ENCODE measurements at regions not wholly inside any gene's neighbourhood (a gene's known extent, or its start where the extent isn't known, plus 50 kb on each side); places are given as distances from the start of the nearest gene placed in this dataset.

DNA sequence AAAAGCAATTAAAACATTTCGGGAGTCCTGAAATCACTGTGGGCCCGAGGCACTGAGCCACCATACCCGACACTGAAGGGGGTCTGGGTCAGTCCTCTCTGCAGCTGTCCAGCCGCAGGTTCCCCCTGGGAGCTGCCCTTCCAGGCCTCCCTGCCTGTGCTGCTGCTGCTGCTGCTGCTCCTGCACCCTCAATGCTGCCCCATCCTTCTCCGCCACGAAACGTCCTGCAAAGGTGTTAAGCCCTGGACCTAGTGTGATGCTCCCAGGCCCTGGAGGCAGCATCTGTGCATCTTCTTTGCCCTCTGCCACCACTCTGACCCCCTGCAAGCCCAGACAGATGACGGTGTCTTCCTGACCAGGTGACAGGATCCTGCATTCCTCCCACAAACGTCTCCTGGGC lies 513.3 kb downstream of the NPHP4 start:
- H3K9ac ChIP-seq (ENCODE audit: low read depth, low read length): no peak overlapping the region
- DNase-seq: no peak
- no peaks in the 10 kb centered on the region for H3K4me1 ChIP-seq (ENCODE audit: insufficient read depth, low read length)
- no peak overlapping the region for H3K4me3 ChIP-seq (ENCODE audit: low read depth in 1 of 2, low read length in 2 of 2)
- no peak overlapping the region for H2AFZ ChIP-seq (ENCODE audit: low read depth, low read length)
- TF ChIP-seq, protein P1, sequence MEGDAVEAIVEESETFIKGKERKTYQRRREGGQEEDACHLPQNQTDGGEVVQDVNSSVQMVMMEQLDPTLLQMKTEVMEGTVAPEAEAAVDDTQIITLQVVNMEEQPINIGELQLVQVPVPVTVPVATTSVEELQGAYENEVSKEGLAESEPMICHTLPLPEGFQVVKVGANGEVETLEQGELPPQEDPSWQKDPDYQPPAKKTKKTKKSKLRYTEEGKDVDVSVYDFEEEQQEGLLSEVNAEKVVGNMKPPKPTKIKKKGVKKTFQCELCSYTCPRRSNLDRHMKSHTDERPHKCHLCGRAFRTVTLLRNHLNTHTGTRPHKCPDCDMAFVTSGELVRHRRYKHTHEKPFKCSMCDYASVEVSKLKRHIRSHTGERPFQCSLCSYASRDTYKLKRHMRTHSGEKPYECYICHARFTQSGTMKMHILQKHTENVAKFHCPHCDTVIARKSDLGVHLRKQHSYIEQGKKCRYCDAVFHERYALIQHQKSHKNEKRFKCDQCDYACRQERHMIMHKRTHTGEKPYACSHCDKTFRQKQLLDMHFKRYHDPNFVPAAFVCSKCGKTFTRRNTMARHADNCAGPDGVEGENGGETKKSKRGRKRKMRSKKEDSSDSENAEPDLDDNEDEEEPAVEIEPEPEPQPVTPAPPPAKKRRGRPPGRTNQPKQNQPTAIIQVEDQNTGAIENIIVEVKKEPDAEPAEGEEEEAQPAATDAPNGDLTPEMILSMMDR (IDR thresholded peaks at IDR 0.05; ENCODE audit: borderline replicate concordance, extremely low read depth, low read length, poor library complexity, severe bottlenecking): no peak
- TF ChIP-seq EZH2 (IDR thresholded peaks at IDR 0.05; ENCODE audit: borderline replicate concordance, low read depth, low read length, severe bottlenecking): no peak
- no peak overlapping the region for H3K4me2 ChIP-seq (ENCODE audit: insufficient read depth, low read length)
- H3K79me2 ChIP-seq (ENCODE audit: insufficient read depth, low read length): no peaks in the 10 kb centered on the region
- no peaks in the 10 kb centered on the region for H3K9me3 ChIP-seq (ENCODE audit: insufficient read depth, low read length, severe bottlenecking)
- ATAC-seq (ENCODE audit: insufficient read depth, low read depth): no peak
- no peaks in the 10 kb centered on the region for H4K20me1 ChIP-seq (ENCODE audit: insufficient read depth, low read length)
- H3K27ac ChIP-seq (ENCODE audit: low read length): no peak overlapping the region
- no peaks in the 10 kb centered on the region for H3K36me3 ChIP-seq (ENCODE audit: insufficient read depth, low read length)
- H3K27me3 ChIP-seq (ENCODE audit: insufficient read depth, low read length, poor library complexity): no peaks in the 10 kb centered on the region

GRCh38 chr1:5478156-5478695 lies 514.0 kb downstream of the NPHP4 start:
- no peaks in the 10 kb centered on the region for H3K4me1 ChIP-seq (ENCODE audit: insufficient read depth, low read length)
- H3K9me3 ChIP-seq (ENCODE audit: insufficient read depth, low read length, severe bottlenecking): no peaks in the 10 kb centered on the region
- H3K4me3 ChIP-seq (ENCODE audit: low read depth in 1 of 2, low read length in 2 of 2): no peak overlapping the region
- no peaks in the 10 kb centered on the region for H3K79me2 ChIP-seq (ENCODE audit: insufficient read depth, low read length)
- no peak overlapping the region for H2AFZ ChIP-seq (ENCODE audit: low read depth, low read length)
- H4K20me1 ChIP-seq (ENCODE audit: insufficient read depth, low read length): no peaks in the 10 kb centered on the region
- H3K27ac ChIP-seq (ENCODE audit: low read length): no peak overlapping the region
- TF ChIP-seq, protein P1 (IDR thresholded peaks at IDR 0.05; ENCODE audit: borderline replicate concordance, extremely low read depth, low read length, poor library complexity, severe bottlenecking): no peak
- no peak for TF ChIP-seq EZH2 (IDR thresholded peaks at IDR 0.05; ENCODE audit: borderline replicate concordance, low read depth, low read length, severe bottlenecking)
- H3K36me3 ChIP-seq (ENCODE audit: insufficient read depth, low read length): no peaks in the 10 kb centered on the region
- DNase-seq (no peak), ATAC-seq (ENCODE audit: insufficient read depth, low read depth) (no peak)
- H3K27me3 ChIP-seq (ENCODE audit: insufficient read depth, low read length, poor library complexity): no peaks in the 10 kb centered on the region
- no peak overlapping the region for H3K4me2 ChIP-seq (ENCODE audit: insufficient read depth, low read length)
- no peak overlapping the region for H3K9ac ChIP-seq (ENCODE audit: low read depth, low read length)

DNA sequence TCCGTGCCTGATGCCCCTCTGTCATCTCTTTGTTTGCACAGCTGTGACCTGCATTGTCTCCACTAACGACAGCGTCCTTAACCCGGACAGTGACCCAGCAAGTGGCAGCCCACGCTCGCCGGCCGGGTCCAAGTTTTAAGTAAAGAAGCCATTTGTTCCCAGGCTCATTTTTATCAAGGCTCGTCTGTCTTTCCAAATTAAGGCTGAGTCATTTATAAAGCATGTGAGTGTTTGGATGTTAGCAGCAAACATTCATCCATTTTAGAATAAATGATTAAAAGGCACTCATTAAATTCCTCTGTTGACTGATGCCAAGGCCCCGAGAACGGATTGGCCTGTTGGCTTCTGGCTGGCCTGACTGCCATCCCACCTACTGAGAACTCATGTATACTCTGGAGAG lies 514.5 kb downstream of the NPHP4 start:
- no peak overlapping the region for H2AFZ ChIP-seq (ENCODE audit: low read depth, low read length)
- no peak overlapping the region for H3K4me2 ChIP-seq (ENCODE audit: insufficient read depth, low read length)
- H3K36me3 ChIP-seq (ENCODE audit: insufficient read depth, low read length): no peaks in the 10 kb centered on the region
- H3K4me1 ChIP-seq (ENCODE audit: insufficient read depth, low read length): no peaks in the 10 kb centered on the region
- no peak overlapping the region for H3K9ac ChIP-seq (ENCODE audit: low read depth, low read length)
- H3K27ac ChIP-seq (ENCODE audit: low read length): no peak overlapping the region
- no peaks in the 10 kb centered on the region for H3K27me3 ChIP-seq (ENCODE audit: insufficient read depth, low read length, poor library complexity)
- H3K79me2 ChIP-seq (ENCODE audit: insufficient read depth, low read length): no peaks in the 10 kb centered on the region
- no peaks in the 10 kb centered on the region for H3K9me3 ChIP-seq (ENCODE audit: insufficient read depth, low read length, severe bottlenecking)
- TF ChIP-seq, protein P1 (IDR thresholded peaks at IDR 0.05; ENCODE audit: borderline replicate concordance, extremely low read depth, low read length, poor library complexity, severe bottlenecking): no peak
- TF ChIP-seq EZH2 (IDR thresholded peaks at IDR 0.05; ENCODE audit: borderline replicate concordance, low read depth, low read length, severe bottlenecking): no peak
- ATAC-seq (ENCODE audit: insufficient read depth, low read depth) (no peak), DNase-seq (no peak)
- H4K20me1 ChIP-seq (ENCODE audit: insufficient read depth, low read length): no peaks in the 10 kb centered on the region
- H3K4me3 ChIP-seq (ENCODE audit: low read depth in 1 of 2, low read length in 2 of 2): no peak overlapping the region

- Histone ChIP-seq H3K27ac (ENCODE audit: low read length) (no peak overlapping the region), H3K9ac (ENCODE audit: low read depth, low read length) (no peak overlapping the region), H3K79me2 (ENCODE audit: insufficient read depth, low read length) (no peaks in the 10 kb centered on the region), H3K36me3 (ENCODE audit: insufficient read depth, low read length) (no peaks in the 10 kb centered on the region), H3K4me3 (ENCODE audit: low read depth in 1 of 2, low read length in 2 of 2) (no peak overlapping the region), H3K4me2 (ENCODE audit: insufficient read depth, low read length) (no peak overlapping the region), H2AFZ (ENCODE audit: low read depth, low read length) (no peak overlapping the region), H3K27me3 (ENCODE audit: insufficient read depth, low read length, poor library complexity) (no peaks in the 10 kb centered on the region), H4K20me1 (ENCODE audit: insufficient read depth, low read length) (no peaks in the 10 kb centered on the region), H3K4me1 (ENCODE audit: insufficient read depth, low read length) (no peaks in the 10 kb centered on the region), H3K9me3 (ENCODE audit: insufficient read depth, low read length, severe bottlenecking) (no peaks in the 10 kb centered on the region)
- ATAC-seq (ENCODE audit: insufficient read depth, low read depth): no peak
- DNase-seq: no peak
- TF ChIP-seq, protein P1 (IDR thresholded peaks at IDR 0.05; ENCODE audit: borderline replicate concordance, extremely low read depth, low read length, poor library complexity, severe bottlenecking): no peak
- TF ChIP-seq EZH2 (IDR thresholded peaks at IDR 0.05; ENCODE audit: borderline replicate concordance, low read depth, low read length, severe bottlenecking): no peak
Observed at GRCh38 chr1:5475572-5475971, 516.7 kb downstream of the NPHP4 start.
